HT1080 (cell line): ENCODE measurements at regions not wholly inside any gene's neighbourhood (a gene's known extent, or its start where the extent isn't known, plus 50 kb on each side); places are given as distances from the start of the nearest gene placed in this dataset.
"Not testable (repeated sequence)": the region's sequence is repeated elsewhere in the genome, so short reads cannot be mapped to it uniquely, and the experiment has no call there.

Experiments used
- DNase-seq: peaks from one replicate; pipeline ENCODE4 v3.0.0-alpha.2; 2015; ENCODE audit warnings: low read depth

DNA sequence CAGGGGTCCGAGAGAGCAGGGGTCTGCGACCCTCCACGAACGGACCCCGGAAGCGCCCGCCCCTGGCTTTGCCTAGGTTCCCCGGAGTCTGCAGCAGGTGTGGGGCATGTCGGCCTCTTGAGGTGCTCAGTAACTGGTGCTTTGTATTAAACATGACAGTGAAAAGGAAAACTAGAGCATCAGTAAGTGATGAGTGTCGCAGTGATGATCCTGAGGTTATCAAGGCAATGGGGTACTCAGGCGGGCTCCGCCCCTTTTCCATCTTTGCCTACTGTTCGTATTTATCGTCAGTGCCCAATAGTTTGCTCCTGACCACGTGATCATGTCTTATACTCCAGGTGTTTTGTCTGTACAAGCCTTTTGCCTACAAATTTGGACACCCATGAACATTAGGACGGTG, 262.4 kb downstream of the ZNF37A start:
- not testable (repeated sequence) for DNase-seq

DNA sequence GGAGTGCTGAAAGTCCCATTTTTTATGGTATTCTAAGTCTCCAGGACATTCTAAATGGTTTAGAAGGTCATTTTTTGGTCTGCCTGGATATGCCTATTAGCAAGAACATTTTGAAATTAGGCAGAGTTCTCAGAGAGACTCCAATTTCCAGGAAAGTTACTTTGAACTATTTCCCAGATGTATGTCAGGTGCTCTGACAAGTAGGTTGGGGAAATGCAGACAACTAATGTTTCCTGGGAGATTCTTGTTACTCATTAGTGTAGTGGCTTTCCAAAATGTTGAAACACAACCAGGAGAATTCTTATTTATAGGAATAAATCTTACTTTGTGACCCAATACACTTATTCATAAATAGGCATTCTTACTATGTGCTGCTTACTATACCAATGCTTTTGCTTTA, 268.4 kb downstream of the ZNF37A start:
- not testable (repeated sequence) for DNase-seq

DNA sequence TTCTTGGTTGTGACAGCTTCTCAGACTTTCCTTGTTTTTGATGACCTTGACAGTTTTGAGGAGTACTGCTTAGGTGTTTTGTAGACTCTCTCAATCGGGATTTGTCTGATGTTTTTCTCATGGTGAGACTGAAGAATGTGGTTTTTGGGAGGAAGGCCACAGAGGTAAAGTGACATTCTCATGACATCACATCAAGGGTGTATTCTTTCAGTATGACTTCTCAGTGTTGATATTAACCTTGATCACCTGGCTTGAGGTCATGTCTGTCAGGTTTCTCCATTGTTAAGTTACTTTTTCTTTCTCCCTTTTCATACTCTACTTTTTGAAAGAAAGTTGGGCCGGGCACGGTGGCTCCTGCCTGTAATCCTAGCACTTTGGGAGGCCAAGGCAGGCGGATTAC, 269.9 kb downstream of the ZNF37A start:
- not testable (repeated sequence) for DNase-seq

DNA sequence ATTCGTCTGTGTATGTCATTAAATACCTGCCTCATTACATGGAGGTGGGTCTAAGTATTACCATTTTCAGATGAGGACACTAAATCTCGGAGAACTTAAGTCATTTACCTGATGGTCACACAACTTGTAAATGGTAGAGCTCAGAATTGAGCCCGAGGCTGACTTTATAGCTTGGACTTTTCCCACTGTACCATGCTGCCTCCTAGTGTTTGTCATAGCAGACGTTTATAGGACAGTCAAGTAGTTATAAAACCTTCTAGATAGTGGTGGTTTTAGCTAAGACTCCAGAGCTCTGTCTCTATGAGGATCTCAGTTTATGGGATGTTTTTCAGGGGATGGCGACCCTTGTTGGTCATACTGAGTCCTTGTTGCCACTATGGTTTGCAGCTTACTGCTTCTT, 271.8 kb downstream of the ZNF37A start:
- DNase-seq, result peak; percentile 8

DNA sequence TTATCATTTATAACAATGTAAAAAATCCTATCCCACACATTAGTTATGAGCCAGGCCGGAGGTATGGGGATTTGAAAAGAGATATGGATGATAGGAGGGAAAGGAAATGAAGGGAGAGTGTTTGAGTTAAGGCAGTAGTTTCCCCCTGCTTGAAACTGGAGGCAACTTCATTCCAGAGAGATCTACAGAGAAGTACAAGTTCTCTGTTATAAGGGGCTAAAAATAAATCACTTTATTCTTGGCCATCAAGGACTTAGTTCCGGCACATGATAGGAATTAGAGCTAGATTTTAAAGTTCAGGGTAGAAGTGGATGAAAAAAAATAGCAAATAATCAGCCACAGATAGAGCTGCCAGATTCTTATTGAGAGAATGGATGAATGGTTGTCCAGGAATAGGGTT, 289.7 kb downstream of the ZNF37A start:
- DNase-seq, result not testable (repeated sequence)

DNA sequence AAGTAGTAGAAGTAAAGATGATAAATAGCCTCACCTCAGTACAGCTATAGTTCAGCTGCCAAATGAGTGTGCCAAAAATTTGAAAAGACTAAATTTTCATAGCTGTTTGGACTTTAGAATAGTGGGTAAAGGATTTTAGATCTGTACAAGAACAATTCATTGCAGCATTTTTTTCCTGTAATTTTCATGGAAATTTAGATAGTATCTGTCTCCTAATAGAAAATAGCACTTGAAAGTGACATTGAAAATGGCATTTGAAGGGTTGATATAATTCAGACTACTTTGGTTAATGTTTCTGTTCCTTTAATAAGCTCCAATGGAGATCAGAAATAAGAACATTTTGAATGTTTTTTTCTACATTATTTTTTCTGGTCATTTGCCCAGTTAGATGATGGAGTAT, 292.7 kb downstream of the ZNF37A start:
- not testable (repeated sequence) for DNase-seq

DNA sequence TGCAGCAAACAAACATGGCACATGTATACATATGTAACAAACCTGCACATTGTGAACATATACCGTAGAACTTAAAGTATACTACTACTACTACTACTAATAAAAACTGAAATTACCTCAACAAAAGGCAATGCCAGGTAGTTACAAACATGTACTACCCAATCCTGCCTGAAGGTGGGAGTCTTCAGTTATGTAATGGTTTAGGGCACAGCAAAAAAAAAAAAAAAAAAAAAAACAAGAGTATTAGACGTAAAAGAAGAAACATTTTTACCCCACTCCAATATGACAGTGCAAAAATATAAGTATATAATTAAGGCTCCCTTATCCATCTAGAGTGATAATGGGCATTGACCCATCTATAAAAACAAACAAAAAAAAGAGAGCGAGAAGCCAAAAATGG, 296.6 kb downstream of the ZNF37A start:
- peak; percentile 26 for DNase-seq

DNA sequence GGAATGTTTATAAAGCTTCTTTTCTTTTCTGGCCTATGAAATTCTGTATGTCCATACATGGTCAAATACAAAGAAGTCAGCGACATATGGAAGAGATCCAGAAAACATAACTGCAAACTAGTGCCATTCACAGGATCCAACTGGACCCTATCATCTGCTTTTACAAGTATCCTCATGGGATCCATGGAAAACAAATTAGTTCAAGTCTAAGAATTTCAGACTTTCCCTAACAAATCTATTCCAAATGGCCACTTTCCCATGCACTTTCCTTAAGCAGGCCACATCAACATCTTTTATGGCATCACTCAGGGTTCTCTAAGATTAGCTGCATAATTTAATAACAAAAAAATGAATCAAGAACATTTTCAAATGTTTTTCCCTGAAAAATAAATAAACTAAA, 301.3 kb downstream of the ZNF37A start:
- not testable (repeated sequence) for DNase-seq

DNA sequence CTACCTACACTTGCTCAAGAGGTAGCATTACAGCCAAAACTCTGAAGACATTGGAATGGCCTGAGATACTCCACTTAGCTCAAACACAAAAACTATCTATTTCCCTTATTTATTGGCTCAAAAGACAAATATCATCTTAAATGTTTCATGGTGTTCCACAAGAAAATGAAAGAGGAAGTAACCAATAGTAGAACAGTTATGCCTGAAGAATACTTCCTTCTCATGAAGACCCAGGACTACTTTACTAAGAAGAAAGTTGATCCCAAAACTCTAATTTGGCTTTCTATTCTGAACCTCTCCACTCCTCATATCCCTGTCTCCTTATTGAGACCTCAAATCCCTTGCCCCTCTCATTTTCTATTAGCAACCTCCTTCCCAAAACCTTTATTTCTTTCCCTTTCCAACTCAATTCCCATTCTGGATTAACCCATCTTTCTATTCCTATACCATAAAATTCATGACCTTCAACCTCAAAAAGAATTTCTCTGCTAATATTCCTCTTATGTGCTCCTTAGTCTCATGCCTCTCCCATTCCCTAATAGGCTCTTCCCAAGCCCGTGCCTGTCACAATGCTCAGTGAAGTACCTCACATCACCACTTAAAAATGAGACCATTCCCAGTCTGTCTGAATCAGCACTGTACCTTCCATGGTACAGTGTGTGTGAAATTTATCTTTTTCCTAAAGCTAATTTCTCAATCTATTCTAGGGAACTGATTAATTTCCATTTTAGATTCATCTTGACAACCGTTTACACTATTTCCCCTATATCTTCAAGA, 302.2 kb downstream of the ZNF37A start:
- DNase-seq, result not testable (repeated sequence)

DNA sequence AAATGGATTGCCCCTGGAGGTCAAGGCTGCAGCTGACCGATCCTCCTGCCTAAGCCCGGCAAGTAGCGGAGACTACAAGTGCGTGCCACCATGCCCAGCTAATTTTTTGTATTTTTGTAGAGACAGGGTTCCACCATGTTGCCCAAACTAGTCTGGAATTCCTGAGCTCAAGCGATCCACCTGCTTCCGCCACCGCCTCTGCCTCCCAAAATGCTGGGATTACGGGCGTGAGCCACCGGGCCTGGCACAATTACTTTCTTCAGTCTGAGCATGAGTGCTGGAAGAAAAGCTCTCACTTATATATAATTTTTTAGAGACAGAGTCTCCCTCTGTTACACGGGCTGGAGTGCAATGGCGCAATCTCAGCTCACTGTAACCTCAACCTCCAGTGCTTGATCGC, 307.4 kb downstream of the ZNF37A start:
- not testable (repeated sequence) for DNase-seq

DNA sequence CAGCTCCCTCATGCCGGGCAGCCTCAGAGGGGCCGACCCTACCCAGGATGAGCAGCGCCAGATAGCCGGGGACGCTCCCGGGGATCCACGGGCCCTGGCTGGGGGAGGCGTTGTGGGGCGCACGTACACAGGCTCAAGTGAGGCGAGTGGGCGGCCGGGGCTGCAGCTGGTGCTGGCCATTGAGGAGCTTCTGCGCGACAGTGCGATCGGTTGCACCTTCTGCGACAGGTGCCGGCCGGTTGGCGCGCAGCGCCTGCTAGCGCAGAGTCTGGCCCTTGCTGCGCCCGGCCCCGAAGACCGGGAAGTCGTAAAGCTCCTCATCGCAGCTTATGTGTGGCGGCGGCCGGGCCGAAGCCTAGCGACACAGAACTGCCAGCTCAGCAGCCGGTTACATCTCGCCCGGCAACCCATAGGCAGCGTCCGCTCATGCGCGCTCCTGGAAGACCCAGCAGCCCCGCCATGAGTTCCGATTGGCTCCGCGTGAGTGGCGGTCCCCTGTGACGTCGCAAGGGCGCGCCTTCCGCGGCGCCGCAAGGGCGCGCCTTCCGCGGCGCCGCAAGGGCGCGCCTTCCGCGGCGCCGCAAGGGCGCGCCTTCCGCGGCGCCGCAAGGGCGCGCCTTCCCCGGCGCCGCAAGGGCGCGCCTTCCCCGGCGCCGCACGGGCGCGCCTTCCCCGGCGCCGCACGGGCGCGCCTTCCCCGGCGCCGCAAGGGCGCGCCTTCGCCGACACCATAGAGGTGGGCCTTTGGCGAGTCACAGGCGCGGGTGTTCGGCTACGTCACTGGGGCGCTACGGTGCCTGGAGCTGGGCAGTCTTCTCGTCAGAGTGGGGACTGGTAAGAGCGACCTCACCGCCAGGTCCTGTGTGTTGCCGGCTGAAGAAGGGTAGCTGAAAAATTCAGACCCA, 308.6 kb downstream of the ZNF37A start:
- DNase-seq, result peak; percentile 81

DNA sequence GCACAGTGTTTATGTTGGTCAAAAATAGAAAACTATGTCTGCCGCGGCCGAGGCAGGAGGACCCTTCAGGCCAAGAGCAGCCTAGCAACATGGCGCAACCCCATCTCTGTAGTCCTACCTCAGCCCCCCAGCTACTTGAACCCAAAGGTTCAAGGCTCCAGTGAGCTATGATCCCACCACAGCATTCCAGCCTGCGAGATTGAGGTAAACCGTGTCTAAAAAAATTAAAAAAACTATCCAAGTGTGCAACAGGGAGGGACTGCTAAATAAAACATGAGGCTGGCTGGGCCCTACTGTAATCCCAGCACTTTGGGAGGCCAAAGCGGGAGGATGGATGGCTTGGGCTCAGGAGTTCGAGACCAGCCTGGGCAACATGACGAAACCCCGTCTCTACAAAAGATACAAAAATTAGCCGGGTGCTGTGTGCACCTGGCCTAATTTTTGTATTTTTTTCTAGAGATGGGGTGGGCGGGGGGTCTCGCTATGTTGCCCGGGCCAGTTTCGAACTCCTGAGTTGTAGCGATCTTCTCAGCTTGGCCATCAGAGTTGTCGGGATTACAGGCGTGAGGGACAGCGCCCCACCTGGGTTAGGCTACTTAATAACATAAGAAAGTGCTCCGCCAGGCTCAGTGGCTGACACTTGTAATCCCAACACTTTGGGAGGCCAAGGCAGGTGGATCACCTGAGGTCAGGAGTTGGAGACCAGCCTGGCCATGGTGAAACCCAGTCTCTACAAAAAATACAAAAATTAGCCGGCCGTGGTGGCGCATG, 309.4 kb downstream of the ZNF37A start:
- DNase-seq, result peak; percentile 37

DNA sequence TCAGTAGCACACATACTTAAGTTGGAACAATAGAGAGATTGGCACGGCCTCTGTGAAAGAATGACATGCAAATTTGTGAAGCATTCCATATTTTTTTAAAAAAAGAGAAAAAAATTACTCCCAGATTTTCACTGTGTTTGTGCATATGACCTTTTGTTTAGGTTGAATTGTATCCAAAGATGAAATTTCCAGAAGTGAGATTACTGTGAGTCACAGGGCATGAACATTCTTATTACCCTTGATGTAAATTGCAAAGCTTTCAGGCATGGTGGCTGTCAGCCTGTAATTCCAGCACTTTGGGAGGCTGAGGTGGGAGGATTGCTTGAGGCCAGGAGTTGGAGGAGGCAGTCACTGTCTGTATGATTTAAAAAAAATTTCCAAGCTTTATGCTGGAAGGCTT, 329.5 kb downstream of the ZNF37A start:
- DNase-seq, result not testable (repeated sequence)

DNA sequence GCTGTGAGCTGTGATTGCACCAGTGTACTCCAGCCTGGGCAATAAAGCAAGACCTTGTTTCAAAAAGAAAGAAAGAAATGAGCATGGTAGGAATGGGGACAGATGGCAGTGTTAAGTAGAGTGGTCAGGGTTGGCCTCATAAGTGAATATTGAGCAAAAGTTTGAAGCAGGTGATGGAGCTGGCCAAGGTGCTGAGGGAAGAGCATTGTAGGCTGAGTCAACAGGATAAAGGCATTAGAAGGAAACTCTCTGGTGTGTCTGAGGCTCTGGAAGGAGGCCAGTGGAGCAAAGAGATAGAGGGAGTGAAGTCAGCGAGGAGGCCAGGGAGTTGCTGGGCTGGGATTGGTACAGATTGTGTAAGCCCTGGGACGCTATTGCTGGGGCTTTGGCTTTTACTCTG, 336.1 kb downstream of the ZNF37A start:
- not testable (repeated sequence) for DNase-seq

DNA sequence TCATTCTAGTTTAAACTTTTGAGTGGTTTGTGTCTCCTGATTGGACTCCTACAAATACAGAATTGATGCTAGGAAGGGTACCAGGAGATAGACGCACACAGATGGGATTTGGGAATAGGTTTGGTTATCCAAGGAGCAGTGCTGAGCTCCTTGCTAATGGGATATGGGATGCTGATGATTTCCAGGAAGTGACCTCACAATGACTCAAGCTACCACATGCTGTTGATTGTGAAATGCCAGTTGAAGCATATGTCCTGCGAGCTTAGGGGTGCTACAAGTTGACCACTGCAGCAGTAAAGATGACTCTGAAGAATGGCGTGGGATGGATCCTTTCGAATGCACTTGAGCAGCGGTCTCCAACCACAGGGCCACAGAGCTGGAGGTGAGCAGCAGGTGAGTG, 343.2 kb downstream of the ZNF37A start:
- peak; percentile 63 for DNase-seq

DNA sequence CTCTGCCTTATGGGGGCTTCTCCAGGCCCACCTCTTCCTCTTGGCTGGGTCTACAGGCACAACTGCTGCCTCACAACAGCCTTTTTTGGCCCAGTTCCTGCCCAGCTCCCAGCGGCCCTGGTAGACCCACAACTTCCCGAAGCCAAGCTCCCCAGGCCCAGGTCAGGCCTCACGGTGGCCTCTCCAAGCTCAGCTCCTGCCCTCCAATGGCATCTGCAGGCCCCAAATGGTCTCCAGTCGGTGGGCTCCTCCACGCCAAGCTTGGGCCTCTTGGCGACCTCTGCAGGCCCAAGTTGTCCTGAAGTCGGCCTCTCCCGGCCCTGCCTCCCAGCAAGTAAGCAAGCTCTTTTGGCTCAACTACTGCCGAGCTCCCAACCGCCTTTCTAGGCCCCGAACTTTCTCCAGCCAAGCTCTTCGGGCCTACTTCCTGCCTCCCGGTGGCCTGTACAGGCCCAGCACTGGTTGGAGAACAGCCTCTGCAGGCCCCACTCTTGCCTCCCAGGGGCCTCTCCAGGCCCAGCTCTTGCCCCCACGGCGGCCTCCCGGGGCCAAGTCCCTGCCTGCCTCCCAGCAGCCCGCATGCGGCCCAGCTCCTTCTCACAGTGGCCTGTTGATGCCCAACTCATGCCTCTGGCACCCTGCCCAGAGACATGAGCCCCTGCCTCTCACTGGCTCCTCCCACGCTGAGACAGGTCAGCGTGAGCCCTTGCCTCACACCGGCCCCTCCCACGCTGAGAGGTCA, 354.6 kb downstream of the ZNF37A start:
- not testable (repeated sequence) for DNase-seq

DNA sequence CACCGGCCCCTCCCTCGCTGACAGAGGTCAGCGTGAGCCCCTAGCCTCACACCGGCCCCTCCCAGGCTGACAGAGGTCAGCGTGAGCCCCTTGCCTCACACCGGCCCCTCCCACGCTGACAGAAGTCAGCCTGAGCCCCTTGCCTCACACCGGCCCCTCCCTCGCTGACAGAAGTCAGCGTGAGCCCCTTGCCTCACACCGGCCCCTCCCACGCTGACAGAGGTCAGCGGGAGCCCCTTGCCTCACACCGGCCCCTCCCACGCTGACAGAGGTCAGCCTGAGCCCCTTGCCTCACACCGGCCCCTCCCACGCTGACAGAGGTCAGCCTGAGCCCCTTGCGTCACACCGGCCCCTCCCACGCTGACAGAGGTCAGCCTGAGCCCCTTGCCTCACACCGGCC, 355.5 kb downstream of the ZNF37A start:
- not testable (repeated sequence) for DNase-seq

DNA sequence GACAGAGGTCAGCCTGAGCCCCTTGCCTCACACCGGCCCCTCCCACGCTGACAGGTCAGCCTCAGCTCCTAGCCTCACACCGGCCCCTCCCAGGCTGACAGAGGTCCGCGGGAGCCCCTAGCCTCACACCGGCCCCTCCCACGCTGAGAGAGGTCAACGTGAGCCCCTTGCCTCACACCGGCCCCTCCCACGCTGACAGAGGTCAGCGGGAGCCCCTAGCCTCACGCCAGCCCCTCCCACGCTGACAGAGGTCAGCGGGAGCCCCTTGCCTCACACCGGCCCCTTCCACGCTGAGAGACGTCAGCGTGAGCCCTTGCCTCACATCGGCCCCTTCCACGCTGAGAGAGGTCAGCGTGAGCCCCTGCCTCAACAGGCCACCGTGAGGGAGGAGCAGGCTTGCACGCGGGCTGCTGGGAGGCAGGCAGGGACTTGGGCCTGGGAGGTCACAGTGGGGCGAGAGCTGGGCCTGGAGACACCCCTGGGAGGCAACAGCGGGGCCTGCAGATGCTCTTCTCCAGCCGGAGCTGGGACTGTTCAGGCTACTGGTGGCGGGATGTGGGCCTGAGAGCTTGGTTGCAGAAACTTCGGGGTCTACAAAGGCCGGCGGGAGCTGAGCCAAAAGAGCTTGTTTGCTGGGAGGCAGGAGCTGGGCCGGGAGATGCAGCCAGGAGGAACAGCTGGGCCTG, 356.4 kb downstream of the ZNF37A start:
- not testable (repeated sequence) for DNase-seq

DNA sequence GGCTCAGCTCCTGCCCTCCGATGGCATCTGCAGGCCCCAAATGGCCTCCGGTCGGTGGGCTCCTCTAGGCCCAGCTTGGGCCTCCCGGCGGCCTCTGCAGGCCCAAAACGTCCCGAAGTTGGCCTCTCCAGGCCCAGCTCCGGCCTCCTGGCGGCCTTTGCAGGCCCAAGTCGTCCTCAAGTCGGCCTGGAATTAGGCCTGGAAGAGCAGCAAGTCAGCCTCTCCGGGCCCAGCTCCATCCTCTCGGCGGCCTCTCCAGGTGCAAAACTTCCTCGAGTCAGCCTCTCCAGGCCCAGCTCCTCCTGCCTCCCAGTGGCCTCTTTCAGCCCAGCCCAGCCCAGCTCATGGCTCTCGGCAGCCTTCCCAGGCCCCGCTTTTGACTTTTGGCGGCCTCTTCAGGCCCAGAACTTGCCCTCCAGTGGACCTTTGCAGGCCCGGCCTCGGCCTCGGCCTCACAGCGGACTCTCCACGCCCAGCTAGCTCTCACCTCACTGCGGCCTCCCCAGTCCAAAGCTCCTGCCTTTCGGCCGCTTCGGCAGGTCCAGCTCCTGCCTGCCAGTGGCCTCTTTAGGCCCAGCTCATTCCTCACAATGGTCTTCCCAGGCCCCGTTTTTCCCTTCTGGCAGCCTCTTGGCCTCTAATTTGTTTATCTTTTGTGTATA, 357.3 kb downstream of the ZNF37A start:
- DNase-seq, result not testable (repeated sequence)
